ENCODE measurements at regions not wholly inside any gene's neighbourhood (a gene's known extent, or its start where the extent isn't known, plus 50 kb on each side); places are given as distances from the start of the nearest gene placed in this dataset.

DNA sequence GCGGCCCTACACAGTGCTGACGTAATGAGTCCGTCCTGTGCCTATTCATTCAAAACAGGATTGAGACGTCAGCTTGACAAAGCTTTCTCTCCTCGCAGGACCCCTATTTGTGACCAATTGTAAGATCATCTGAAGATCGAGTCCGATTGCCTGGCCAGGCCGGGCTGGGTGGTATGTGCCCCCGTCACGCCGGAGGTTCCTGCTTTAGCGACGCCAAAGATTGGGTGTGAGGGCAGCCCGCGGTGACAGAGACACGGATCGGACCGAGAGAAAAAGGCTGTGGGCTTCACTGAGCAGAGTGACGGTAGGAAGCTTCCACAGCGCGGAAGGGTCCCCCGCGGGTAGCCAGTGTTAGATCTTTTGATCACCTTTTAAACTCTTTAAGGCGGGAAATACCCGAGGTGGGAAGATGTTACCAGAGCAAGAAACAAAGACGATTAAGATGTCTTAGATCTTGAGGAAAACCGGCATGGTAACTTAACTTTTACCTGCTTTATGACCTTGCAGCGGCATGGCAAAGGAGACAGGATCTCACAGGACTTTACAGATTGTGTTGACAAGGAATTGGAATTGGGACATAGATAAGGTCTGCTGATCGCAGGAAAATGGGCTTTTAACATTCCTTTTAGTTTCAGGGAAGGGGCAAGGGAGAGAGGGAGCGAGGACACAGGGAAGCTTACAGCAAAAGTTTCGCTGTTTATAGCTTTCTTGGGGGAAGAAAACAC is 220.0 kb downstream of the METTL4 start:
- DNase-seq (ENCODE audit: low spot score), result no peak
- in situ Hi-C loops (cut with MboI; ENCODE audit: low sequenced_read_pairs, unreplicated experiment), result no loop called here
- TF ChIP-seq, protein P1, sequence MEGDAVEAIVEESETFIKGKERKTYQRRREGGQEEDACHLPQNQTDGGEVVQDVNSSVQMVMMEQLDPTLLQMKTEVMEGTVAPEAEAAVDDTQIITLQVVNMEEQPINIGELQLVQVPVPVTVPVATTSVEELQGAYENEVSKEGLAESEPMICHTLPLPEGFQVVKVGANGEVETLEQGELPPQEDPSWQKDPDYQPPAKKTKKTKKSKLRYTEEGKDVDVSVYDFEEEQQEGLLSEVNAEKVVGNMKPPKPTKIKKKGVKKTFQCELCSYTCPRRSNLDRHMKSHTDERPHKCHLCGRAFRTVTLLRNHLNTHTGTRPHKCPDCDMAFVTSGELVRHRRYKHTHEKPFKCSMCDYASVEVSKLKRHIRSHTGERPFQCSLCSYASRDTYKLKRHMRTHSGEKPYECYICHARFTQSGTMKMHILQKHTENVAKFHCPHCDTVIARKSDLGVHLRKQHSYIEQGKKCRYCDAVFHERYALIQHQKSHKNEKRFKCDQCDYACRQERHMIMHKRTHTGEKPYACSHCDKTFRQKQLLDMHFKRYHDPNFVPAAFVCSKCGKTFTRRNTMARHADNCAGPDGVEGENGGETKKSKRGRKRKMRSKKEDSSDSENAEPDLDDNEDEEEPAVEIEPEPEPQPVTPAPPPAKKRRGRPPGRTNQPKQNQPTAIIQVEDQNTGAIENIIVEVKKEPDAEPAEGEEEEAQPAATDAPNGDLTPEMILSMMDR (IDR thresholded peaks at IDR 0.05; ENCODE audit: borderline replicate concordance, control extremely low read depth, extremely low read depth, insufficient read depth, missing control alignments), result no peak

DNA sequence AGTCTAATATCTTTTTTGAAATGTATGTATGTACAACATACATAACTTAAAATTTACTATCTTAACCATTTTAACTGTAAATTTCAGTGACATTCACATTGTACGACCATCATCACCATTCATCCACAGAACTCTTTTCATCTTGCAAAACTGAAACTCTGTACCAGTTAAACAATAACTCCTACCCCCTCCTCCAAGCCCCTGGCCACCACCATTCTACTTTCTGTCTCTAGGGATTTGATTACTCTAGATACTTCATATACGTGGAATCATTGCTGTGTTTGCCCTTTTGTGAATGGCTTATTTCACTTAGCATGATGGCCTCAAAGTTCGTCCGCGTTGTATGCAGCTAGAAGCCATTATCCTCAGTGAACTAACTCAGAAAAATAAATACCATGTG is 217.0 kb downstream of the METTL4 start:
- in situ Hi-C loops (cut with MboI; ENCODE audit: low sequenced_read_pairs, unreplicated experiment), result no loop called here

DNA sequence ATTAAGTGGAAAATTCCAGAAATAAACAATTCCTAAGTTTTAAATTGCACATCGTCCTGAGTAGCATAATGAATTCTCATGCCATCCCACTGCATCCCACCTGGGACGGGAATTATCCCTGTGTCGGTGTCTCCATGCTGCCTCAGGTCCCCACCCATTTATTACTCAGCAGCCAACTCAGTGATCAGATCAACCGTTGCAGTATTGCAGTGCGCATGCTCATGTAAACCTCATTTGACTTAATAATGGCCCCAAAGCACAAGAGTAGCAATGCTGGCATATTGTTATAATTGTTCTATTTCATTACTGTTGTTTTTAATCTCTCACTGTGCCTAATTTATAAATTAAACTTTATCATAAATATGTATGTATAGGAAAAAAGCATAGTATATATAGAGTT is 214.4 kb downstream of the METTL4 start:
- TF ChIP-seq, protein P1 (IDR thresholded peaks at IDR 0.05; ENCODE audit: borderline replicate concordance, control extremely low read depth, extremely low read depth, insufficient read depth, missing control alignments), result no peak
- no peak for DNase-seq (ENCODE audit: low spot score)
- in situ Hi-C loops (cut with MboI; ENCODE audit: low sequenced_read_pairs, unreplicated experiment), result no loop called here

More for the DNA sequence above, 217.0 kb downstream of the METTL4 start:
- TF ChIP-seq, protein P1 (IDR thresholded peaks at IDR 0.05; ENCODE audit: borderline replicate concordance, control extremely low read depth, extremely low read depth, insufficient read depth, missing control alignments), result no peak
- no peak for DNase-seq (ENCODE audit: low spot score)

DNA sequence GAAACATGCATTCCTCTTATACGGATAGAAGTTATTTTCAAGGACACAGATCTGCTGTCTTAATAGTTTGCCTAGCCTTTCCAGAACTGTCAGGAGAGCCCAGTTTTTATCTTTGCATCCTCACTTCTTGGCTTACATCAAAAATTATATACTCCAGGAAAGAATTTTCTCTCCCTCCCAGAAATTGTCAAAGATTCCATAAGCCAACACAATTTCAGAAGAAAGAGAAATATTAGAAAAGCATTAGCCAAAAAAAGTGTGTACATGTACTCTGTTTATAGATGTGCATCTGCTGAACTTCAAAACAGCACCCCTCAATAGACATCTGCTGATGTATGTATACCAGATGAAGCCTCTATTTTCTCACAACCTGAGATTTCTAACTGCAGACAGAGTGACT is 210.4 kb downstream of the METTL4 start:
- in situ Hi-C loops (cut with MboI; ENCODE audit: low sequenced_read_pairs, unreplicated experiment), result no loop called here
- no peak for DNase-seq (ENCODE audit: low spot score)
- TF ChIP-seq, protein P1 (IDR thresholded peaks at IDR 0.05; ENCODE audit: borderline replicate concordance, control extremely low read depth, extremely low read depth, insufficient read depth, missing control alignments), result no peak

DNA sequence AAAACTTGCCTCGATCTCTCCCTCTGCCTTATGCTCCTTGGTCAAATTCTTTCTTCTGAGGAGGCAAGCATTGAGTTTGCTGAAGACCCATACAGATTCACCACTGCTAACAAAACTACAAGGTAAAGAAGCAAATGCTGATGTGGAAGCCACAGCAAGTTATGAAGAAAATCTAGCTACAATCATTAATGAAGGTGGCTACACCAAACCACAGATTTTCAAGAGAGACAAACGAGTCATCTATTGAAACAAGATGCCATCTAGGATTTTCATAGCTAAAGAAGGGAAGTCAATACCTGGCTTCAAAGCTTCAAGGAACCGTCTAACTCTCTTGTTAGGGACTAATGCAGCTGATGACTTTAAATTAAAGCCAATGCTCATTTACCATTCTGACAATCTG is 203.2 kb downstream of the METTL4 start:
- in situ Hi-C loops (cut with MboI; ENCODE audit: low sequenced_read_pairs, unreplicated experiment), result no loop called here
- DNase-seq (ENCODE audit: low spot score), result no peak
- TF ChIP-seq, protein P1 (IDR thresholded peaks at IDR 0.05; ENCODE audit: borderline replicate concordance, control extremely low read depth, extremely low read depth, insufficient read depth, missing control alignments), result no peak

DNA sequence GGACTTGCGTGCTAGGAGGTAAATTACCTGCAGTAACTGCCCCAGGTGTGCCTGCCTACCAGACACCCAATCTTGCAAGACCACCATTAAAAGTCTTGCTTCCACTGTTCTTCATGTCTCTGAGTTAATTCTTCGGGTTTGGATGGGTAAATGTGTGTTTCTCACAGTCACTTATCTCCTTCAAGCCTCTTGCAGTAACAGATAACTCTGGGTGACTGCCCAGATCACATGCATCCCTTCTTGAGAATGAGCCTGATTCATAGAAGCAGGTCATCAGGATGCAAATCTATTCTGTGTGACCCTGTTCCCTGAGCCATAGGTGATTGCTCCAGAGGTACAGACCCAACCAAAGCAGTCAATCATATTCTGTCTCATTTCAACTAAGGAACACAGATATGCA is 194.6 kb downstream of the METTL4 start:
- TF ChIP-seq, protein P1 (IDR thresholded peaks at IDR 0.05; ENCODE audit: borderline replicate concordance, control extremely low read depth, extremely low read depth, insufficient read depth, missing control alignments), result no peak
- in situ Hi-C loops (cut with MboI; ENCODE audit: low sequenced_read_pairs, unreplicated experiment), result no loop called here
- DNase-seq (ENCODE audit: low spot score), result no peak
